Parathyroid adenoma (tissue), 2 donors: ENCODE measurements at regions not wholly inside any gene's neighbourhood (a gene's known extent, or its start where the extent isn't known, plus 50 kb on each side); places are given as distances from the start of the nearest gene placed in this dataset.

Experiments used
- H2AFZ ChIP-seq: fragments of 300-600 bp; sonication (generic); one replicate; pipeline ENCODE4 v1.7.0; 2017; ENCODE audit warnings: antibody characterized with exemption, mild to moderate bottlenecking
- H3K27ac ChIP-seq: fragments of 300-600 bp; sonication (generic); one replicate; pipeline ENCODE4 v1.7.0; 2017
- H3K27me3 ChIP-seq: fragments of 300-600 bp; sonication (generic); one replicate; pipeline ENCODE4 v1.7.0; 2017; ENCODE audit warnings: low read length; ENCODE audit not compliant: control insufficient read depth, insufficient read depth
- H3K36me3 ChIP-seq: fragments of 300-600 bp; sonication (generic); one replicate; pipeline ENCODE4 v1.7.0; 2017; ENCODE audit warnings: low read length; ENCODE audit not compliant: control insufficient read depth, insufficient read depth
- H3K4me1 ChIP-seq: fragments of 300-600 bp; sonication (generic); one replicate; pipeline ENCODE4 v1.7.0; 2017; ENCODE audit warnings: control low read depth
- H3K4me2 ChIP-seq: fragments of 300-600 bp; sonication (generic); one replicate; pipeline ENCODE4 v1.7.0; 2017; ENCODE audit warnings: low read length
- H3K4me3 ChIP-seq: fragments of 300-600 bp; sonication (generic); one replicate; pipeline ENCODE4 v1.7.0; 2017; ENCODE audit warnings: low read depth, low read length
- H3K79me2 ChIP-seq: fragments of 300-600 bp; sonication (generic); one replicate; pipeline ENCODE4 v1.7.0; 2017; ENCODE audit warnings: control low read depth
- H3K9ac ChIP-seq: fragments of 300-600 bp; sonication (generic); one replicate; pipeline ENCODE4 v1.7.0; 2017; ENCODE audit warnings: mild to moderate bottlenecking
- H3K9me3 ChIP-seq: fragments of 300-600 bp; sonication (generic); one replicate; pipeline ENCODE4 v1.7.0; 2017; ENCODE audit warnings: low read length; ENCODE audit not compliant: control insufficient read depth
- CTCF ChIP-seq: fragments of 300-600 bp; sonication (generic); IDR thresholded peaks from one replicate; pipeline ENCODE4 v1.7.0; 2017; ENCODE audit warnings: antibody characterized with exemption, mild to moderate bottlenecking
- donor health status: primary hyperparathyroidism.

- Histone ChIP-seq H3K79me2 (no peaks in the 10 kb centered on the region), H2AFZ (no peak overlapping the region), H3K4me2 (no peak overlapping the region), H3K27me3 (no peaks in the 10 kb centered on the region), H3K9me3 (no peaks in the 10 kb centered on the region), H3K4me3 (no peak overlapping the region), H3K36me3 (no peaks in the 10 kb centered on the region), H3K9ac (no peak overlapping the region), H3K4me1 (no peaks in the 10 kb centered on the region), H3K27ac (no peak overlapping the region)
- TF ChIP-seq CTCF = no peak
Measured at GRCh38 chr14:29475641-29476040, 452.0 kb downstream of the PRKD1 start.

GRCh38 chr14:29486132-29486531 lies 441.5 kb downstream of the PRKD1 start:
- no peak overlapping the region for H2AFZ ChIP-seq
- no peak for TF ChIP-seq CTCF
- H3K27ac ChIP-seq = no peak overlapping the region
- no peaks in the 10 kb centered on the region for H3K27me3 ChIP-seq
- H3K79me2 ChIP-seq = no peaks in the 10 kb centered on the region
- no peaks in the 10 kb centered on the region for H3K4me1 ChIP-seq
- H3K9ac ChIP-seq = no peak overlapping the region
- no peaks in the 10 kb centered on the region for H3K36me3 ChIP-seq
- H3K4me3 ChIP-seq = no peak overlapping the region
- no peak overlapping the region for H3K4me2 ChIP-seq
- no peaks in the 10 kb centered on the region for H3K9me3 ChIP-seq

- TF ChIP-seq CTCF = no peak
- Histone ChIP-seq H3K4me1 (no peaks in the 10 kb centered on the region), H3K4me2 (no peak overlapping the region), H3K79me2 (no peaks in the 10 kb centered on the region), H3K9ac (no peak overlapping the region), H2AFZ (no peak overlapping the region), H3K36me3 (no peaks in the 10 kb centered on the region), H3K27ac (no peak overlapping the region), H3K27me3 (no peaks in the 10 kb centered on the region), H3K4me3 (no peak overlapping the region), H3K9me3 (no peaks in the 10 kb centered on the region)
Measured at GRCh38 chr14:29489911-29490425, 437.7 kb downstream of the PRKD1 start.

- Histone ChIP-seq H2AFZ (no peak overlapping the region), H3K4me2 (no peak overlapping the region), H3K9me3 (no peaks in the 10 kb centered on the region), H3K9ac (no peak overlapping the region), H3K36me3 (no peaks in the 10 kb centered on the region), H3K79me2 (no peaks in the 10 kb centered on the region), H3K4me3 (no peak overlapping the region), H3K4me1 (no peaks in the 10 kb centered on the region), H3K27ac (no peak overlapping the region), H3K27me3 (no peaks in the 10 kb centered on the region)
- no peak for TF ChIP-seq CTCF
Measured at GRCh38 chr14:29493849-29494248, 433.8 kb downstream of the PRKD1 start.

GRCh38 chr14:29494312-29494711 lies 433.3 kb downstream of the PRKD1 start:
- no peaks in the 10 kb centered on the region for H3K36me3 ChIP-seq
- H2AFZ ChIP-seq = no peak overlapping the region
- TF ChIP-seq CTCF = no peak
- H3K27ac ChIP-seq = no peak overlapping the region
- H3K9ac ChIP-seq = no peak overlapping the region
- H3K27me3 ChIP-seq = no peaks in the 10 kb centered on the region
- H3K4me2 ChIP-seq = no peak overlapping the region
- H3K4me3 ChIP-seq = no peak overlapping the region
- H3K79me2 ChIP-seq = no peaks in the 10 kb centered on the region
- no peaks in the 10 kb centered on the region for H3K9me3 ChIP-seq
- no peaks in the 10 kb centered on the region for H3K4me1 ChIP-seq
